Erythroblast (primary cell): ENCODE measurements at regions not wholly inside any gene's neighbourhood (a gene's known extent, or its start where the extent isn't known, plus 50 kb on each side); places are given as distances from the start of the nearest gene placed in this dataset.

Experiments used
- GATA1 ChIP-seq: IDR thresholded peaks from 2 replicates; pipeline ENCODE4 v1.6.1; 2011; ENCODE audit warnings: low read depth, mild to moderate bottlenecking, control low read depth, low read length, moderate library complexity
- POLR2A ChIP-seq: IDR thresholded peaks from 2 replicates; pipeline ENCODE4 v1.6.1; 2011; ENCODE audit warnings: mild to moderate bottlenecking, low read length

- TF ChIP-seq POLR2A: no peak
- TF ChIP-seq GATA1: no peak
Observed at GRCh38 chr17:73701701-73702100, 57.5 kb upstream of the SDK2 start.
